ENCODE measurements at regions not wholly inside any gene's neighbourhood (a gene's known extent, or its start where the extent isn't known, plus 50 kb on each side); places are given as distances from the start of the nearest gene placed in this dataset.

DNA sequence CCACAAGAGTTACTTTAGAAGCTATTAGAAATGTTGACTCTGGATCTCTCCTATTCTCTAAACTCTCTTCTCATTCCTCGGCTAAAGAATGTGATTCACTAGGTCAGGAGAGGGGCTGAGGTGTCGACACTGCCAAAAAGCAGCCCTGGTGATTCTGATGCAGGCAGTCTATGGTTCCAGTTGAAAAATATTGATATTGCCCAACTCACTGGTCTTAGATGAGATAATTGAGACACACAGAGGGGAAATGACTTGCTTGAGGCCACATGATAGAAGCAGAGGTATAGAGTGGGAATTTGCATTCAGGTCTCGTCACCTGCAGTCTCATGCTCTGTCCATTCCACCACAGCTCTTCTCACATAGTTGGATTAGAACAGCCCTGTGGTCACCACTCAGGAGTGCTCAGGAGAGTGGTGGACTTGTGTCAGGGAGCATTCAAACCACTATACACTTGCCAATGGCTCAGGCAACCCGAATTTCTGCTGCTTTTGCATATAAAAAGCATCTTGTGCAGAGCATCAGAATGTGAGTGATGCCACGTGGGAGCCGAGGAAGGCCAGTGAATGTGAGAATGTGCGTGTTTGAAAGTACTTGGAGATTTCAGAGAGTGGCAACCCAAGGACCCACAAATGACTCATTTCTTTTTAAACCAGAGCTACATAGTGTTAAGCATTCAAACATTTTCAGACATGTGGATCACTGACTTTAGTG is 65.1 kb upstream of the CTLA4 start:
- TF ChIP-seq GATA3 (IDR thresholded peaks at IDR 0.05; ENCODE audit: low read depth, low read length): no peak
- TF ChIP-seq GATA2 (IDR thresholded peaks at IDR 0.05; ENCODE audit: low read depth, low read length): no peak
